ENCODE measurements at regions not wholly inside any gene's neighbourhood (a gene's known extent, or its start where the extent isn't known, plus 50 kb on each side); places are given as distances from the start of the nearest gene placed in this dataset.
"Not testable (repeated sequence)": the region's sequence is repeated elsewhere in the genome, so short reads cannot be mapped to it uniquely, and the experiment has no call there.

DNA sequence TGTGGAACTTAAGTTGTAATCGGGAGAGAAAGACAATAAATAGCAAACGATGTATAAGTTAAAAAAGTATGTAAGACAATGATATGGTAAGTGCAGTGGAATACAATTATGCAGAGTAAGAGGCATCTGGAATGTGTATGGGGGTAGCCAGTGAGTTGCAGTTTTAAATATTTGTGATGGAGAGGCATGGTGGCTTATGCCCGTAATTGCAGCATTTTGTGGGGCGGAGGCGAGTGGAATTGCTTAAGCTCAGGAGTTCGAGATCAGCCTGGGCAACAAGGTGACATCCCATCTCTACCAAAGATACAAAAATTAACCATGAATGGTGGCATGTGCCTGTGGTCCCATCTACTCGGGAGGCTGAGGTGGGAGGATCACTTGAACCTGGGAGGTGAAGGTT, 52.5 kb upstream of the WDFY3 start:
- TF ChIP-seq, protein P1, sequence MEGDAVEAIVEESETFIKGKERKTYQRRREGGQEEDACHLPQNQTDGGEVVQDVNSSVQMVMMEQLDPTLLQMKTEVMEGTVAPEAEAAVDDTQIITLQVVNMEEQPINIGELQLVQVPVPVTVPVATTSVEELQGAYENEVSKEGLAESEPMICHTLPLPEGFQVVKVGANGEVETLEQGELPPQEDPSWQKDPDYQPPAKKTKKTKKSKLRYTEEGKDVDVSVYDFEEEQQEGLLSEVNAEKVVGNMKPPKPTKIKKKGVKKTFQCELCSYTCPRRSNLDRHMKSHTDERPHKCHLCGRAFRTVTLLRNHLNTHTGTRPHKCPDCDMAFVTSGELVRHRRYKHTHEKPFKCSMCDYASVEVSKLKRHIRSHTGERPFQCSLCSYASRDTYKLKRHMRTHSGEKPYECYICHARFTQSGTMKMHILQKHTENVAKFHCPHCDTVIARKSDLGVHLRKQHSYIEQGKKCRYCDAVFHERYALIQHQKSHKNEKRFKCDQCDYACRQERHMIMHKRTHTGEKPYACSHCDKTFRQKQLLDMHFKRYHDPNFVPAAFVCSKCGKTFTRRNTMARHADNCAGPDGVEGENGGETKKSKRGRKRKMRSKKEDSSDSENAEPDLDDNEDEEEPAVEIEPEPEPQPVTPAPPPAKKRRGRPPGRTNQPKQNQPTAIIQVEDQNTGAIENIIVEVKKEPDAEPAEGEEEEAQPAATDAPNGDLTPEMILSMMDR (IDR thresholded peaks at IDR 0.05; ENCODE audit: extremely low read depth, insufficient read depth, missing control alignments), result no peak
- in situ Hi-C loops (cut with MboI; ENCODE audit: low pct_unique_long_range_greater_than_20kb, low sequenced_read_pairs, unreplicated experiment), result no loop called here
- DNase-seq (ENCODE audit: low spot score), result no peak

DNA sequence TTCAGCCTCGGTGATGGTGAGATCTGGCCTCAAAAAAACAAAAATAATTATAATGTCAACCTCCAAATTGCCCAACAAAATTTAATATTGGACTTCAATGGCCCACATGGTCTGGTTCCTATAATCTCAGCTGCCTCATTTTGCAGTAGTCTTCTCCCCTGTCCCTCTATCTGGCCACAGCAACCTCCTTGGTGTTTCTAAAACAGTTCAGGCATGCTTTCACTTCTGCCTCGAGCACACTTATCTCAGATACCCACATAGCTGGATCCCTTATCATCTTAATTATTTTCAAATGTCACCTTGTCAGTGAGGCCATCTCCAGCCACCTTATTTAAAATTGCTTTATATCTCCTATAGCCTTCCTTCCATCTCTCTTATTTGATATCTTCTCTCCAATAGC, 52.9 kb upstream of the WDFY3 start:
- DNase-seq (ENCODE audit: low spot score), result no peak
- TF ChIP-seq, protein P1 (IDR thresholded peaks at IDR 0.05; ENCODE audit: extremely low read depth, insufficient read depth, missing control alignments), result no peak
- in situ Hi-C loops (cut with MboI; ENCODE audit: low pct_unique_long_range_greater_than_20kb, low sequenced_read_pairs, unreplicated experiment), result no loop called here

DNA sequence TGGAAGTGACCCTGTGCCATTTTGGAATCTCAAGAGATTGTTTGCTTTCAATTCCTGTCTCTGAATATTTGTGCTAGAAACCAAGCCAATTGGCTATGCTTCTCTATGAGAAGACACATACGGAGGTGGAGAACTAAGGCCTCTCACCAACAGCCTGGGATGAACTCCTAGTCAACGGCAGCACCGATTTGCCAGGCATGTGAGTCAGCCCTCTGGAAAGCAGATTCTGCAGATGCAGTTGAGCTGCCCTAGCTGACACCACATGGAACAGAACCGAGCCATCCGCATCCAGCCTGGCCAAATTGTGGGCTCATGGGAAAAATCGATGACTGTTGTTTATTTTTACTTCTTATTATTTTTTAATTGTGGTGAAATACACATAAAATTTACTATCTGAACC, 58.2 kb upstream of the WDFY3 start:
- TF ChIP-seq, protein P1 (IDR thresholded peaks at IDR 0.05; ENCODE audit: extremely low read depth, insufficient read depth, missing control alignments), result no peak
- in situ Hi-C loops (cut with MboI; ENCODE audit: low pct_unique_long_range_greater_than_20kb, low sequenced_read_pairs, unreplicated experiment), result no loop called here
- no peak for DNase-seq (ENCODE audit: low spot score)

DNA sequence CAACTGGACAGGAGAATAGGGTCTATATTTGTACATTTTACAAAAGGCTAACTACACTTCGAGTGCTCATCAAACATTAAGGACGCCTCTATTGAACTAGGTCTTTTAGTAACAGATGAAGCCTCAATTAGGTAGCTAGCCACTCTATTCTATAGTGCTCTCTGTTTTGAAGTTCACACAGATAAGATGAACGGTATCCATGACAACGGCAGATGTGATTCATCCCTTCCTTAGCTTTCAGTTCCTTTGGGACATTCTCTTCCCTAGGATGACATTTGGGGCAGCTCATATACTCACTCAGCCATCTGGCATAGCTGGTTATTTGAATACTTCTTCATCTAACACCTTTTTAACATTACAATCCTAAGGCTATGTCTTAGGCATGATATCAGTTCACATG, 62.4 kb upstream of the WDFY3 start:
- TF ChIP-seq, protein P1 (IDR thresholded peaks at IDR 0.05; ENCODE audit: extremely low read depth, insufficient read depth, missing control alignments), result no peak
- DNase-seq (ENCODE audit: low spot score), result no peak
- in situ Hi-C loops (cut with MboI; ENCODE audit: low pct_unique_long_range_greater_than_20kb, low sequenced_read_pairs, unreplicated experiment), result no loop called here

DNA sequence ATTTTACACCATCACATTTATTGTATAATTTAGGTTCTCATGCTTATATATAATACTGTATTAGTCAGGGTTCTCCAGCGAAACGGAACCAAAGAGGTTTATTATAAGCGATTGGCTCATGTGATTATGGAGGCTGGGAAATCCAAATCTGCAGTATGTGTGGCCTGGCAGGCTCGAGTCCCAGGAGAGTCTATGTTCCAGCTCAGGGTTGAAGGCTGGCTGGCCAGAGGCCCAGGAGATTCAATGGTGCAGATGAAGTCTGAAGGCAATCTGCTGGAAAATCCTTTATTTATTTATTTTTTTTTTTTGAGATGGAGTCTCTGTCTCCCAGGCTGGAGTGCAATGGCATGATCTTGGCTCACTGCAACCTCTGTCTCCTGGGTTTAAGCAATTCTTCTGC, 63.0 kb upstream of the WDFY3 start:
- TF ChIP-seq, protein P1 (IDR thresholded peaks at IDR 0.05; ENCODE audit: extremely low read depth, insufficient read depth, missing control alignments), result no peak
- no peak for DNase-seq (ENCODE audit: low spot score)
- in situ Hi-C loops (cut with MboI; ENCODE audit: low pct_unique_long_range_greater_than_20kb, low sequenced_read_pairs, unreplicated experiment), result no loop called here

DNA sequence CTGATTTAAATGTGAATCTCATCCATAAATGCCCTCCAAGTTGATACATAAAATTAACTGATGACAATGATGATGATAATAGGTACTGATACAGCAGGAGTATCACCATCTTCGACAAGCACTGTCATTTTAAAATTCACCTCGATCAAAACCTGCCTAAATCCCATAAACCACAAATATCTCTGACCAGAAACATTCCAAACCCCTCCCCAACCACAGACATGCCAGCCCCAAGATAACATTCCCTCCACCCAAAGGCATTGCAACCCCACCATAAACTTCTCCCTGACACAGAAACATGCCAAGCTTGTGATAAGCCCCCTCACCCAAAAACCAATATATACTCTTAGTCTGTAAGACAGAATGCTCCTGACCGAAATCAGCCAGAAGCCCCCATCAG, 63.7 kb upstream of the WDFY3 start:
- in situ Hi-C loops (cut with MboI; ENCODE audit: low pct_unique_long_range_greater_than_20kb, low sequenced_read_pairs, unreplicated experiment), result no loop called here
- TF ChIP-seq, protein P1 (IDR thresholded peaks at IDR 0.05; ENCODE audit: extremely low read depth, insufficient read depth, missing control alignments), result no peak
- no peak for DNase-seq (ENCODE audit: low spot score)

DNA sequence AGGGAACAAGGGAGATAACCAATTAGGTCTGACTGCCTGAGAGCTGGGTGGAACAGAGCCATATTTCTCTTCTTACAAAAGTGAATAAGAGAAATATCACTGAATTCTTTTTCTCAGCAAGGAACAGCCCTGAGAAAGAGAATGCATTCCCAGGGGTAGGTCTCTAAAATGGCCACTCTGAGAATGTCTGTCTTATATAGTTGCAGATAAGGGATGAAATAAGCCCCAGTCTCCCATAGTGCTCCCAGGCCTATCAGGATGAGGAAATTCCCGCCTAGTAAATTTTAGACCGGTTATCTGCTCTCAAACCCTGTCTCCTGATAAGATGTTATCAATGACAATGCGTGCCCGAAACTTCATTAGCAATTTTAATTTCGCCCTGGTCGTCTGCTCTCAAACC, 67.3 kb upstream of the WDFY3 start:
- DNase-seq (ENCODE audit: low spot score); in situ Hi-C loops (cut with MboI; ENCODE audit: low pct_unique_long_range_greater_than_20kb, low sequenced_read_pairs, unreplicated experiment): not testable (repeated sequence)

Measured in GM13977 (cell line).